Astrocyte (in vitro differentiated cells and primary cell): ENCODE measurements at regions not wholly inside any gene's neighbourhood (a gene's known extent, or its start where the extent isn't known, plus 50 kb on each side); places are given as distances from the start of the nearest gene placed in this dataset.

Experiments used
- DNase-seq: peaks from one replicate; pipeline ENCODE4 v3.0.0-alpha.2; 2010; ENCODE audit warnings: low read depth
- FAIRE-seq: peaks from 2 replicates; lab custom pipeline; 2011; peaks lifted over from hg19 to GRCh38; lab: Jason Lieb, UNC
- H2AFZ ChIP-seq: 2 replicates; pipeline ENCODE4 v1.6.0; 2012; ENCODE audit warnings: low read depth, low read length, inconsistent platforms
- H3K27ac ChIP-seq: 2 replicates; pipeline ENCODE4 v1.5.1; 2011; ENCODE audit warnings: low read depth, low read length, inconsistent platforms
- H3K27me3 ChIP-seq: 2 replicates; pipeline ENCODE4 v1.6.0; 2011; ENCODE audit warnings: low read length, inconsistent platforms; ENCODE audit not compliant: insufficient read depth
- H3K36me3 ChIP-seq: 2 replicates; pipeline ENCODE4 v1.5.1; 2011; ENCODE audit warnings: low read length, inconsistent platforms; ENCODE audit not compliant: insufficient read depth
- H3K4me1 ChIP-seq: 2 replicates; pipeline ENCODE4 v1.5.1; 2011; ENCODE audit warnings: low read length, inconsistent platforms; ENCODE audit not compliant: insufficient read depth
- H3K4me2 ChIP-seq: 2 replicates; pipeline ENCODE4 v1.6.0; 2012; ENCODE audit warnings: low read length, inconsistent platforms
- H3K4me3 ChIP-seq: 2 replicates; pipeline ENCODE4 v1.5.1; 2011; ENCODE audit warnings: low read depth, mild to moderate bottlenecking, low read length, inconsistent platforms; ENCODE audit not compliant: insufficient read depth
- H3K79me2 ChIP-seq: 2 replicates; pipeline ENCODE4 v1.6.0; 2012; ENCODE audit warnings: mild to moderate bottlenecking, low read length, inconsistent platforms; ENCODE audit not compliant: insufficient read depth
- H3K9ac ChIP-seq: 2 replicates; pipeline ENCODE4 v1.6.0; 2012; ENCODE audit warnings: mild to moderate bottlenecking, low read length, inconsistent platforms
- H3K9me3 ChIP-seq: 2 replicates; pipeline ENCODE4 v1.5.1; 2012; ENCODE audit warnings: low read depth, mild to moderate bottlenecking, low read length, inconsistent platforms; ENCODE audit not compliant: insufficient read depth
- H4K20me1 ChIP-seq: 2 replicates; pipeline ENCODE4 v1.6.0; 2012; ENCODE audit warnings: low read length, inconsistent platforms; ENCODE audit not compliant: insufficient read depth
- H3K27ac Mint-ChIP-seq: one replicate; pipeline ENCODE4 v1.8.0; 2021; ENCODE audit warnings: mild to moderate bottlenecking, mixed read lengths; ENCODE audit not compliant: unreplicated experiment
- H3K27me3 Mint-ChIP-seq: one replicate; pipeline ENCODE4 v1.8.0; 2021; ENCODE audit warnings: low read depth, mixed read lengths; ENCODE audit not compliant: unreplicated experiment
- H3K36me3 Mint-ChIP-seq: one replicate; pipeline ENCODE4 v1.8.0; 2021; ENCODE audit warnings: low read depth, mixed read lengths; ENCODE audit not compliant: unreplicated experiment
- H3K4me1 Mint-ChIP-seq: one replicate; pipeline ENCODE4 v1.8.0; 2021; ENCODE audit warnings: low read depth, mixed read lengths; ENCODE audit not compliant: unreplicated experiment
- H3K4me3 Mint-ChIP-seq: one replicate; pipeline ENCODE4 v1.8.0; 2021; ENCODE audit warnings: mild to moderate bottlenecking, moderate library complexity, mixed read lengths; ENCODE audit not compliant: unreplicated experiment
- H3K9me3 Mint-ChIP-seq: one replicate; pipeline ENCODE4 v1.8.0; 2021; ENCODE audit warnings: mild to moderate bottlenecking, mixed read lengths; ENCODE audit not compliant: unreplicated experiment
- CTCF ChIP-seq: IDR thresholded peaks from 2 replicates; pipeline ENCODE4 v1.5.1; 2011; ENCODE audit warnings: low read depth, mild to moderate bottlenecking, inconsistent platforms, low read length, moderate library complexity; ENCODE audit not compliant: insufficient read depth
- EZH2 ChIP-seq: IDR thresholded peaks from 2 replicates; pipeline ENCODE4 v1.6.1; 2012; ENCODE audit warnings: mild to moderate bottlenecking, low read length, inconsistent platforms; ENCODE audit not compliant: insufficient read depth

- no peaks in the 10 kb centered on the region for H4K20me1 ChIP-seq
Measured at GRCh38 chr7:32218741-32219288, 148.6 kb upstream of the PDE1C start.

GRCh38 chr7:32218154-32218467 is 147.9 kb upstream of the PDE1C start:
- TF ChIP-seq EZH2 (no peak), CTCF (no peak)
- H3K4me3 ChIP-seq: no peak overlapping the region
- no peak overlapping the region for H3K27ac ChIP-seq
- no peaks in the 10 kb centered on the region for H3K36me3 ChIP-seq
- peaks cover 4% of the 10 kb centered on the region for H3K9me3 Mint-ChIP-seq
- no peaks in the 10 kb centered on the region for H3K79me2 ChIP-seq
- no peaks in the 10 kb centered on the region for H3K9me3 ChIP-seq
- H3K27ac Mint-ChIP-seq: no peak overlapping the region
- H3K27me3 ChIP-seq: no peaks in the 10 kb centered on the region
- no peaks in the 10 kb centered on the region for H3K4me1 Mint-ChIP-seq
- H3K4me3 Mint-ChIP-seq: no peak overlapping the region
- H3K4me2 ChIP-seq: no peak overlapping the region
- no peaks in the 10 kb centered on the region for H3K36me3 Mint-ChIP-seq
- FAIRE-seq: no peak
- peaks cover 34% of the 10 kb centered on the region for H3K27me3 Mint-ChIP-seq
- no peak for DNase-seq
- H4K20me1 ChIP-seq: no peaks in the 10 kb centered on the region
- H3K9ac ChIP-seq: no peak overlapping the region
- no peaks in the 10 kb centered on the region for H3K4me1 ChIP-seq
- no peak overlapping the region for H2AFZ ChIP-seq

More at GRCh38 chr7:32218741-32219288, 148.6 kb upstream of the PDE1C start:
- DNase-seq: no peak
- Histone ChIP-seq H2AFZ (no peak overlapping the region), H3K9ac (no peak overlapping the region), H3K9me3 (no peaks in the 10 kb centered on the region), H3K27ac (no peak overlapping the region), H3K27me3 (no peaks in the 10 kb centered on the region), H3K4me2 (no peak overlapping the region), H3K36me3 (no peaks in the 10 kb centered on the region), H3K4me1 (no peaks in the 10 kb centered on the region), H3K4me3 (no peak overlapping the region), H3K79me2 (no peaks in the 10 kb centered on the region)
- peaks cover 39% of the 10 kb centered on the region for H3K27me3 Mint-ChIP-seq
- TF ChIP-seq EZH2 (no peak), CTCF (no peak)
- H3K36me3 Mint-ChIP-seq: no peaks in the 10 kb centered on the region
- peaks cover 4% of the 10 kb centered on the region for H3K9me3 Mint-ChIP-seq
- no peaks in the 10 kb centered on the region for H3K4me1 Mint-ChIP-seq
- no peak overlapping the region for H3K27ac Mint-ChIP-seq
- no peak overlapping the region for H3K4me3 Mint-ChIP-seq
- FAIRE-seq: no peak

- peaks cover 30% of the 10 kb centered on the region for H3K27me3 Mint-ChIP-seq
- no peaks in the 10 kb centered on the region for H4K20me1 ChIP-seq
- H3K4me1 ChIP-seq: no peaks in the 10 kb centered on the region
- no peaks in the 10 kb centered on the region for H3K36me3 ChIP-seq
- no peaks in the 10 kb centered on the region for H3K27me3 ChIP-seq
- DNase-seq (no peak), FAIRE-seq (no peak)
- H3K79me2 ChIP-seq: no peaks in the 10 kb centered on the region
- peaks cover 4% of the 10 kb centered on the region for H3K9me3 Mint-ChIP-seq
- H3K4me2 ChIP-seq: no peak overlapping the region
- H3K27ac Mint-ChIP-seq: no peak overlapping the region
- no peak overlapping the region for H2AFZ ChIP-seq
- no peak overlapping the region for H3K9ac ChIP-seq
- H3K4me1 Mint-ChIP-seq: no peaks in the 10 kb centered on the region
- no peaks in the 10 kb centered on the region for H3K36me3 Mint-ChIP-seq
- no peak overlapping the region for H3K4me3 Mint-ChIP-seq
- no peak overlapping the region for H3K4me3 ChIP-seq
- no peak overlapping the region for H3K27ac ChIP-seq
- TF ChIP-seq CTCF (no peak), EZH2 (no peak)
- no peaks in the 10 kb centered on the region for H3K9me3 ChIP-seq
Measured at GRCh38 chr7:32217341-32218153, 147.3 kb upstream of the PDE1C start.
